GM10248 (cell line): ENCODE measurements at regions not wholly inside any gene's neighbourhood (a gene's known extent, or its start where the extent isn't known, plus 50 kb on each side); places are given as distances from the start of the nearest gene placed in this dataset.

Experiments
- CTCF ChIA-PET: fragments of 300-600 bp; sonication (Branson Sonifier 250); formaldehyde crosslinking; extraction: SDS; loops from one replicate; lab custom pipeline; 2021; ENCODE audit warnings: antibody characterized with exemption; lab: Yijun Ruan, JAX
- POLR2A ChIA-PET: fragments of 350-650 bp; sonication (Branson Sonifier 250); formaldehyde crosslinking; extraction: SDS; loops from one replicate; lab custom pipeline; 2020; ENCODE audit warnings: antibody characterized with exemption; lab: Yijun Ruan, JAX
- DNase-seq: peaks from one replicate; pipeline ENCODE4 v3.0.0; 2012; ENCODE audit errors: extremely low spot score
- TF ChIP-seq, protein P1 (sequence below): IDR thresholded peaks from 2 replicates; pipeline ENCODE4 v1.5.1; 2012; ENCODE audit warnings: mild to moderate bottlenecking, low read depth; ENCODE audit errors: extremely low read depth, missing control alignments, control extremely low read depth

- no peak for DNase-seq
- ChIA-PET POLR2A (no interaction called here), CTCF (interaction anchor here (1.8 to 4.0 kb wide), 3 partner anchors 15 to 1168 kb away, joined by 6 to 21 read pairs (median 19); no protein-coding TSS in a partner anchor)
- TF ChIP-seq, protein P1, sequence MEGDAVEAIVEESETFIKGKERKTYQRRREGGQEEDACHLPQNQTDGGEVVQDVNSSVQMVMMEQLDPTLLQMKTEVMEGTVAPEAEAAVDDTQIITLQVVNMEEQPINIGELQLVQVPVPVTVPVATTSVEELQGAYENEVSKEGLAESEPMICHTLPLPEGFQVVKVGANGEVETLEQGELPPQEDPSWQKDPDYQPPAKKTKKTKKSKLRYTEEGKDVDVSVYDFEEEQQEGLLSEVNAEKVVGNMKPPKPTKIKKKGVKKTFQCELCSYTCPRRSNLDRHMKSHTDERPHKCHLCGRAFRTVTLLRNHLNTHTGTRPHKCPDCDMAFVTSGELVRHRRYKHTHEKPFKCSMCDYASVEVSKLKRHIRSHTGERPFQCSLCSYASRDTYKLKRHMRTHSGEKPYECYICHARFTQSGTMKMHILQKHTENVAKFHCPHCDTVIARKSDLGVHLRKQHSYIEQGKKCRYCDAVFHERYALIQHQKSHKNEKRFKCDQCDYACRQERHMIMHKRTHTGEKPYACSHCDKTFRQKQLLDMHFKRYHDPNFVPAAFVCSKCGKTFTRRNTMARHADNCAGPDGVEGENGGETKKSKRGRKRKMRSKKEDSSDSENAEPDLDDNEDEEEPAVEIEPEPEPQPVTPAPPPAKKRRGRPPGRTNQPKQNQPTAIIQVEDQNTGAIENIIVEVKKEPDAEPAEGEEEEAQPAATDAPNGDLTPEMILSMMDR, result no peak
Observed at GRCh38 chr7:47085491-47086275, 496.2 kb downstream of the TNS3 start.

- CTCF ChIA-PET, result interaction anchor here (1.3 to 4.0 kb wide), 2 partner anchors 9 to 1166 kb away, joined by 5 to 21 read pairs; no protein-coding TSS in a partner anchor
- no peak for DNase-seq
- TF ChIP-seq, protein P1, result no peak
- POLR2A ChIA-PET, result no interaction called here
Observed at GRCh38 chr7:47083476-47084250, 498.2 kb downstream of the TNS3 start.

GRCh38 chr7:47080816-47081215 is 501.1 kb downstream of the TNS3 start:
- no peak for DNase-seq
- CTCF ChIA-PET, result no interaction called here

GRCh38 chr7:47078241-47078640 is 503.7 kb downstream of the TNS3 start:
- no peak for DNase-seq
- TF ChIP-seq, protein P1, result no peak
- CTCF ChIA-PET, result interaction anchor here (1.4 kb wide), 1 partner anchor 10 kb away, joined by 5 read pairs; no protein-coding TSS in a partner anchor
- POLR2A ChIA-PET, result no interaction called here

More at GRCh38 chr7:47080816-47081215, 501.1 kb downstream of the TNS3 start:
- TF ChIP-seq, protein P1, result no peak
- POLR2A ChIA-PET, result no interaction called here

- ChIA-PET POLR2A (no interaction called here), CTCF (interaction anchor here (1.3 to 4.1 kb wide), 2 partner anchors 13 to 16 kb away, joined by 3 to 13 read pairs; no protein-coding TSS in a partner anchor)
- no peak for DNase-seq
- TF ChIP-seq, protein P1, result no peak
Observed at GRCh38 chr7:47074702-47075153, 507.2 kb downstream of the TNS3 start.

DNA sequence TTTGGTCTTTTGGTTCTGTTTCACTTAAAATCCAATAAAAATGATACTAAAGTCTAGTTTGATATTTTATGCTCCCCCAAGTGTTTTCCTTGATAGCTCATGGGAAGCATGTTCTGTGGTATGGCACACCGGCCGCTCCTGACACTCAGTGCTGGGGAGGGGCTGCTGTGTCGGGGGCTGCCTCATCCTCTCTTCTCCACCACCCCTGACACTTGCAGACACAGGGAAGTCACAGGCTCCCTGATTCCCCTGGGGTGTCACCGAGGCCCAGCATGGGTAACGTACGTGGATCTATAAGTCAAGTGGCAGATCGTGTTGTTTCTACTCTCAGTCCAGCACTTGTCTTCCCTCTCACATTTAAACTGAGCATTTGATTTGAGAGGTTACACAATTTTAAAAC is 508.6 kb downstream of the TNS3 start:
- no peak for DNase-seq
- POLR2A ChIA-PET, result no interaction called here
- CTCF ChIA-PET, result interaction anchor here (1.3 to 4.1 kb wide), 2 partner anchors 14 to 17 kb away, joined by 3 to 13 read pairs; no protein-coding TSS in a partner anchor
- TF ChIP-seq, protein P1, result no peak
